ENCODE measurements at regions not wholly inside any gene's neighbourhood (a gene's known extent, or its start where the extent isn't known, plus 50 kb on each side); places are given as distances from the start of the nearest gene placed in this dataset.

- DNase-seq (no peak), ATAC-seq (no peak)
- Histone ChIP-seq H3K4me3 (no peak overlapping the region), H3K36me3 (no peaks in the 10 kb centered on the region), H3K27ac (no peak overlapping the region), H3K4me1 (no peaks in the 10 kb centered on the region), H3K9me3 (no peaks in the 10 kb centered on the region), H3K27me3 (no peaks in the 10 kb centered on the region)
- intact Hi-C loops (cut with DNase I), result no loop called here
- TF ChIP-seq CTCF (IDR thresholded peaks at IDR 0.05), result no peak
These were observed 676.2 kb downstream of the HDGFL1 start for GRCh38 chr6:23245572-23245971.

- no peaks in the 10 kb centered on the region for H3K9me3 ChIP-seq
- no peak overlapping the region for H3K27ac ChIP-seq
- H3K36me3 ChIP-seq, result no peaks in the 10 kb centered on the region
- H3K27me3 ChIP-seq, result no peaks in the 10 kb centered on the region
- ATAC-seq (no peak), DNase-seq (no peak)
- no peak for TF ChIP-seq CTCF (IDR thresholded peaks at IDR 0.05)
- intact Hi-C loops (cut with DNase I), result no loop called here
- no peaks in the 10 kb centered on the region for H3K4me1 ChIP-seq
- no peak overlapping the region for H3K4me3 ChIP-seq
These were observed 677.5 kb downstream of the HDGFL1 start for GRCh38 chr6:23246896-23247295.

- no peak for DNase-seq
- Histone ChIP-seq H3K27ac (no peak overlapping the region), H3K36me3 (no peaks in the 10 kb centered on the region), H3K27me3 (no peaks in the 10 kb centered on the region), H3K9me3 (no peaks in the 10 kb centered on the region), H3K4me3 (no peak overlapping the region), H3K4me1 (no peaks in the 10 kb centered on the region)
- ATAC-seq, result no peak
- intact Hi-C loops (cut with DNase I), result no loop called here
- no peak for TF ChIP-seq CTCF (IDR thresholded peaks at IDR 0.05)
These were observed 681.2 kb downstream of the HDGFL1 start for GRCh38 chr6:23250556-23250955.

- no peak for ATAC-seq
- H3K4me3 ChIP-seq, result no peak overlapping the region
- no peaks in the 10 kb centered on the region for H3K27me3 ChIP-seq
- H3K9me3 ChIP-seq, result no peaks in the 10 kb centered on the region
- H3K36me3 ChIP-seq, result no peaks in the 10 kb centered on the region
- intact Hi-C loops (cut with DNase I), result no loop called here
- H3K27ac ChIP-seq, result no peak overlapping the region
- no peak for DNase-seq
- no peaks in the 10 kb centered on the region for H3K4me1 ChIP-seq
- TF ChIP-seq CTCF (IDR thresholded peaks at IDR 0.05), result no peak
These were observed 693.5 kb downstream of the HDGFL1 start for GRCh38 chr6:23262864-23263263.

- ATAC-seq (no peak), DNase-seq (no peak)
- Histone ChIP-seq H3K9me3 (no peaks in the 10 kb centered on the region), H3K4me1 (no peaks in the 10 kb centered on the region), H3K4me3 (no peak overlapping the region), H3K27ac (no peak overlapping the region), H3K36me3 (no peaks in the 10 kb centered on the region), H3K27me3 (no peaks in the 10 kb centered on the region)
- intact Hi-C loops (cut with DNase I), result no loop called here
- TF ChIP-seq CTCF (IDR thresholded peaks at IDR 0.05), result no peak
These were observed 695.9 kb downstream of the HDGFL1 start for GRCh38 chr6:23265270-23265669.

GRCh38 chr6:23266536-23266935, 697.2 kb downstream of the HDGFL1 start:
- DNase-seq (no peak), ATAC-seq (no peak)
- H3K36me3 ChIP-seq, result no peaks in the 10 kb centered on the region
- no peaks in the 10 kb centered on the region for H3K4me1 ChIP-seq
- H3K27me3 ChIP-seq, result no peaks in the 10 kb centered on the region
- no peak overlapping the region for H3K27ac ChIP-seq
- intact Hi-C loops (cut with DNase I), result no loop called here
- no peaks in the 10 kb centered on the region for H3K9me3 ChIP-seq
- no peak overlapping the region for H3K4me3 ChIP-seq
- TF ChIP-seq CTCF (IDR thresholded peaks at IDR 0.05), result no peak
